Activated T-cell treated with anti-CD3 and anti-CD28 coated beads for 48 hours (primary cell): ENCODE measurements at regions not wholly inside any gene's neighbourhood (a gene's known extent, or its start where the extent isn't known, plus 50 kb on each side); places are given as distances from the start of the nearest gene placed in this dataset.

Experiments used
- DNase-seq: peaks from one replicate; pipeline ENCODE4 v3.0.0-alpha.2; 2020; ENCODE audit warnings: low read depth

DNA sequence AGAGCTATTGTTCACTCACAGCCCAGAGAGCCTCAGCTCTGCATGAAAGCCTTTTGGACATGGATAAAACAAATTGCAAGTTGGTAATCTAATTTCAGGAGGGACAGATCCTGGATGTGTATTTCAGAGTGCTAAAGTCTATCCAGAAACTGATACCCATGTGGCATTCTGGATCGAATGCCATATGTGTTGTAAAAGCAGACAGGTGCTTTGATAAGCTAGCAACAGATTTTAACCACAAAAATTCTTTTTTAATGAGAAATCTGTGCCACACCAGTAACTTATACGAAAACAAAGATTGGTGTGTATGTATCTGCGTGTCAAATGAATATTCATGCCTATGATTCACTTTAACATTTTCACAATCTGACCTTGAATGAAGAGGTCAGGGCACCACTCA lies 936.6 kb upstream of the MAP3K7 start:
- no peak for DNase-seq

DNA sequence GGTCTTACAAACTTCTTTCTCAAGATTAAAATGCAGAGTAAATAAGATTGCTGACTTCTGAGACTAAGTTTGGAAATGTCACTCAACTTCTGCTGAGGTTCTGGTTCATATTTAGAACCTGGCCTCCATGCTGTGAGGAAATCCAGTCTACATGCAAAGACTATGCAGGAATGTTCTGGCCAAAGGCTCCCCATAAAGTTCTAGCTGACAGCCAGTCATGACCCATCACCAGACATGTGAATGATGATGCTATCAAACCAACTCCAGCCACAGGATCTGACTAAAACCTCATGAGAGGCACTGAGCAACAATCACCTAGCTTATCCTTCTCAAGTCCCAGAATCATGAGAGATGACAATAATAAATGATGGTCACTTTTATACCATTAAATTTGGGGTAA lies 935.1 kb upstream of the MAP3K7 start:
- no peak for DNase-seq

DNA sequence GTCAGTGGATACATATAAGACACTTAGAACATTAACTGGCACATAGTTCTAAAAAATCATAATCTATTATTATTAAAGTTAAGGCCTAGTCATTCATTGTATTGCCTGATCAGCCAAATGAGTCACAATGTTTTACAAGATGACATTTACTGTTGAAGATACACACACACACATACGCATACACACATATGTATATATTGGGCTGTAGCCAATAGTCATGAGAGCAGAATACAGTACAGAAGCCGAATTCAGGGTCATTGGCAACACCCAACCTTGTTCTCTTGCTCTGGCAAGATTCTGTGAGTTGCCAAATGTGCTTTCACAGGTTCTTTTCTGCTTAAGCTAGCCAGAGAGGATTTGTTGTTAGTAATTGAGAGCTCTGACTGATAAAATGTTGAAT lies 922.8 kb upstream of the MAP3K7 start:
- DNase-seq: no peak

DNA sequence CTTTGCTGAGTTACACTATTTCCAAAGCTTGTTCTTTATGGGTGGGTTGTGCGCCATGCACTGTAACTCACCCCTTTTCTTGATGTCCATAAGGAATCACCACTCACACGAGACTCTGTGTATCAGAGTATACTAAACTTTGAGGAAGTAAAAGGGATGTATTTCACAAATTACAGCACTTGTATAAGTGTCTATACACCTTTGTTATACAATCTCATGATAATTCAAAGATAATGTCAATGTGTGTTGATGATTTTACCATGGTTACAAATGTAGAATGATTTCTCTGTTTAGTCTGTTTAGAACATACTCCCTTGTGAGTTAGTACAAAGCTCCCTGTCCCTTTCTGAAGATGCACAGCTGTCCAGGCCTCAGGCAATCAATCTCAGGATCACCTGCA lies 922.2 kb upstream of the MAP3K7 start:
- DNase-seq: no peak

DNA sequence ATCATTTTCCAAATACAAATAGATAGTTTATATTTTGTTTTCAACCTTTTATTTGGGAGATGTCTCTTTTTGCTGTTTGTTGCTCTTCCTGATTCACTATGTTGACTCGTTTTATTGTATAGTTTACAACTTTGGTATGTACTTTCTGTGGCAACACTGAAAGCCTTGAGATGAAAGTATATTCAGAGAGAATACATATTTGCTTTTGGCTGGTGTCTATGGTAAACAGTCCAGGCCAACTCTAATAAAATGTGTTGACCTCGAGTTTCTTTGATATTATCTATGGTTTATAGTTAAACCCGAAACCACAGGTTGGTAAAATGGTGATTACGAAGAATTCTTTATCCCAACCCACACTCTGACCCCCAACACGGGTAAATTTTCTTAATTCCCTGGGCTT lies 919.6 kb upstream of the MAP3K7 start:
- DNase-seq: no peak

DNA sequence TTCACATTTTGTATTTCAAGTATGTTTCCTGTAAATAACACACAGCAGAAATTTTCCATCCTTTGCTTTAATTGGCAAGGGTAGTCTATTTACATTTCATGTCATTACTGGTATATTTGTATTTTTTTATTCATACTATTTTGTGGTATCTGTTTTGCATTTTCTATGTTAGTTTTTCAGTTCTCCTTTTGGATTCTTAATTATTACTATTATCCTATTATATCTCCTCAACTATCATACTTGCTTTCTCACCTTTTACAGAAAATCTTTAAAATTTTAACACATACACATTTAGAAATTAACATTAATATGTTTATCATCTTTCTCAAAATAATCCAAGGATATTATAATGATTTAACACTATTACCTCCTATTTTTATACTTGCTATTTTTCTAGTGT lies 918.3 kb upstream of the MAP3K7 start:
- no peak for DNase-seq

DNA sequence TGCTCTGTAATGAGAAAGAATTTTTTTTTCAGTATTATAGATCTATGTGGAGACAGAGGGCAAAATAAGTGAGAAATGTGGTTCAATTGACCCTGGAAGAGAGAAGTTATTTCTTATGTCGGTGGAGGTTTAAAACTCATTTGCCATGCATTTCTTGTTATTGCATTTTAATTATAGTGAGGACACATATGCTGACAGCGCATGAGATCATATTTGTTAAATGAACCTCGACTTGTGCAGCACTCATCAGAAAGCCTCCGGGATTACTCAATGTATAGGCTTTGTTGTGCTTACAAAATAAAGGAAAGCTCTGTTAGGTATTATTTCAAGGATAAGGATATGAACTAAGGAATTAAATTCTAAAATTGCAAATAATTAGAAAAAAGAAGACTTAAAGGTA lies 915.1 kb upstream of the MAP3K7 start:
- no peak for DNase-seq

DNA sequence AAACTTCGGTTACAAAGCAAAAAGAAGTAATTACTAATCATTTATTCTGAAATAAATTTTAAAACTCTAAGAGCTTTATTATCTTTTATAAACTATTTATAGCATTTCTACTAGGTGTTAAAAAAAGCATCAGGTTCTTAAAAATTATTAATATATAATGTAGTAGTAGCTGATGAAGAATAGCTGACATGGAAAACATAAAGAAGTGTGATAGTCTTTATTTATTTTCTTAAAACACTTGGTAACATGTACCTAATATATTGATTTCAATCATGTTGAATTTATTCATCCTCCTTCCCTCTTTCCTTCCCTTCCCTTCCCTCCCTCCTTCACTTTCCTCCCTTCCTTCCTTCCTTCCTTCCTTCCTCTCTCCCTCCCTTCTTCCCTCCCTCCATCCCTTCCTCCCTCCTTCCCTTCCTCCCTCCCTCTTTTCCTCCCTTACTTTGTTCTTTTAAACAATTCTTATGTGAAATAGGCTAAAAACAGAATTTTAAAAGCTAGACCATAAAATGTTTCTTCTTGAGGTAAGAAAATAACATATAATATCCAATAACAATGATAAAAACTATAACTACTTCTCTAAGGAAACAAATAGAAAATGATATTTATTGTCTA lies 913.9 kb upstream of the MAP3K7 start:
- no peak for DNase-seq

DNA sequence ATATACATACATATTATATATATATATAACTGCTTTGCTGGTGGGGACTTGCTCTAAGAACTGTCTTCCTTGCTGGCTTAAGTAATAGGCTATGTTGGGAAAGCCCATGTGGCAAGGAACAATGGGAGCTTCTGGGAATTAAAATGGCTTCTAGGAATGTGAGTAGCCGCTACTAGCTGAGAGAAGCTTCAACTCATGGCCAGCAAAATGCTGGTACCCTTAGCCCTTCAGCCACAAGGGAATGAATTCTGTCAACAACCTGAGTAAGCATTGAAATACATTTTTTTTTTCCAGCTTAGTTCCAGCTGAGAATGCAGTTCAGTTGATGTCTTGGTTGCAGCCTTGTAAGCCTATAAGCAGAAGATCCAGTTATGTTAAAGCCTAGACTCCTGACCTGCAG lies 911.7 kb upstream of the MAP3K7 start:
- DNase-seq: no peak

DNA sequence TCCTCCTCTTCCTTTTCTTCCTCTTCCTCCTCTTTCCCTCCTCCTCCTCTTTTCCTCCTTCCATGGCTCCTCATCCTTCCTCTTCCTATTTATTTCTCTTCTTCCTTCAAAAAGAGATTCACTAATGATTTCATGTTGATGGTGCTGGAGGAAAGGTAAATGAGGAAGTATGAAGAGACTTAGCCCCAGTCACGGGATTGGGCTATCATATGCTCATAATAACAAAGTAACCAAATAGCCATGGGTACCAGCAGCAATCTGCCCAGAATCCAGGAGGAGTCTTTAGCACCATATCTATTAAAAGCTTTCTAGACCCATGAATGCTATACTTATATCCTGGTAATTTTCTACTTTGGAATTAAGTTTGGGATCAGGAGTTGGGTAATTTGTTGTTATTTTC lies 910.9 kb upstream of the MAP3K7 start:
- DNase-seq: no peak

DNA sequence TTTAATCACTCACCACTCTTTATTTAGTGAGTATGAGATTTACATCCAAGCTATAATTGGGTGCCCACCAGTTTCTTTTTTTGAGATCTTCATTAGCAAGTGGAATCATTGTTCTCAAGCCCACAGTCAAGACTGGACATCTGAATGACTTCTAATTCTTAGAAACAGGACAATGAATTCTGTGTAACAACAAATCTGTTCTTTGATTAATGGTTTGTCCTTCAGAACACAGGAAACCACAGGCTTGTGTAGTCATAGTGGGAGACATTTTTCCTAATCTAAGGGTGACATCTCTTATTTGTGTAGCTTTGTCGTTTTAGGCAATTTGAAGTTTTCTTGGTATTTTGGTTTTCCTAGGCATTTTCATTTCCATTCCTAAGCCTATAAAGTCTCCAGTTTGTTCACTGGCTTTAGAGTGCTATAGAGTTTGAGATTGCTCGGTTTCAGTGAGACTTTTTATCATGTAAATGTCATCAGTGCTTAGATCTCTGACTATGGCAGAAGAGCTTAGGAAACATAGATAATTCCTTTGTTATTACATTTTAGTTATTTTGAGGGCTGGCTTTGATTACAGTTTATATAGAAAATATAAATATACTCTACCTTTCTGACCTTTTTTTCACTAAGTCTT lies 903.9 kb upstream of the MAP3K7 start:
- no peak for DNase-seq

DNA sequence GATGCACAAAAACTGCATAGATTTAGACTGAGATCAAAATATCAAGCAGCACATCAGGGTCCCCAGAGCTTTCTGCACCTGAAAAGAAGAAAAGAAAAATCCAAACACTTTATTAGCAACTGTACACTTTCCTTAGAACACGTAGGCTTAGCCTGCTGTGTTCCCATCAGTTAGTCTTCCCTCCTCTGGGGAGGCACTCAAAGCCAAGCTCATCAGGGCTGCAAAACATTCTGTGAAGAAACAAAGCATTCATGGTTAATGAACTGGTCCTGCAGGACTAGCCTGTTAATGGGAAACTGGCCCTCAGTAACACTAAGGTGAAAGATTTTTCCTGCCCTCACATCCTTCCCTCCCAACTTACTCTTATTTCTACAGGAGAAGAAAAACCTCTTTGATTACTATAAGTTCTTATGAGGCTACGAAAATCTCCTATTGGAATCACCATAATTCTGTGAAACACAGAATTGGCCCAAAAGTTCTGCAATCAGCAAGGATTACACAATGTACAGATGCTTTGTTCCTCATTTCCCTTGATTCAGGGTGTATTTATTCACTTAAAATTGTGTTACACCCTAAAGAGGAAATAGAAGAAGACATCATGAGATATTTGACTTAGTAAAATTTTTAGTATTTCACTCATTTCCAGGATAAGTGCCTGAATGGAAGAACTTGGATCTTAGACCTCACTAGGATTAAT lies 901.0 kb upstream of the MAP3K7 start:
- DNase-seq: no peak

DNA sequence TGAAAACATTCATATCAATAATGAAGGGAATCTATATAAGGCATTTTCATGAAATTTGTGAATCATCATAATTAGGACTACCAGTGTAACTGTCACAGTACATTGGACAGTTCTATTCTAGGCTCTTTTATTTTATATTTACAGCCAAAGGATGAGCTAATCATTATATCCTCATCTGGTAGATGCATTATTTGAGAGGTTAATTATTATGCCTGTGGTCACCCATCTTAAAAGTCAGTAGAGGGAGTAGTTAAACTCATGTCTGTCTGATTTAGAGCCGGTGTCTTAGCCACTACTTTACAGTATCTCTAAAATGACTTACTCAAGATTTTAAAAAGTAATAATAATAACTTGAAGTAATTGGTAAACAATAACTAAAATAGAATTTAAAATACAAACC lies 899.3 kb upstream of the MAP3K7 start:
- no peak for DNase-seq

DNA sequence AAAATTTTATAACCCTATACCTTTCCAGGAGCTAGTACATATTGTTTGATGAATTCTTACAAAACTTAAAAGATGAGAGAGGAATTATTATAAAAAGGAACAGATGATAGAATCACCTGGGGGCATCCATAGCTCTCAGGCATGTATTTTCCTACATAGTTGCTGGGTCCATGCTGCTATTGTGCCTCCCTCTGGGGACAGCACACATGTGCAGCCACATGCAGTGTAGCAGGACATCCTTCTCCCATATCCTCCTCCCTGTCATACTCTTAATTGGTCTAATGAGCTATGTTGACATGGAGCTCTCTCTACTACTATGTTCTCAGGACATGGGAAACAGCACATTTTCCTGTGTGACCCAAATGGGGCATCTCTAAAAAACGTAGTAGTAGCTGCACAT lies 898.2 kb upstream of the MAP3K7 start:
- DNase-seq: no peak

DNA sequence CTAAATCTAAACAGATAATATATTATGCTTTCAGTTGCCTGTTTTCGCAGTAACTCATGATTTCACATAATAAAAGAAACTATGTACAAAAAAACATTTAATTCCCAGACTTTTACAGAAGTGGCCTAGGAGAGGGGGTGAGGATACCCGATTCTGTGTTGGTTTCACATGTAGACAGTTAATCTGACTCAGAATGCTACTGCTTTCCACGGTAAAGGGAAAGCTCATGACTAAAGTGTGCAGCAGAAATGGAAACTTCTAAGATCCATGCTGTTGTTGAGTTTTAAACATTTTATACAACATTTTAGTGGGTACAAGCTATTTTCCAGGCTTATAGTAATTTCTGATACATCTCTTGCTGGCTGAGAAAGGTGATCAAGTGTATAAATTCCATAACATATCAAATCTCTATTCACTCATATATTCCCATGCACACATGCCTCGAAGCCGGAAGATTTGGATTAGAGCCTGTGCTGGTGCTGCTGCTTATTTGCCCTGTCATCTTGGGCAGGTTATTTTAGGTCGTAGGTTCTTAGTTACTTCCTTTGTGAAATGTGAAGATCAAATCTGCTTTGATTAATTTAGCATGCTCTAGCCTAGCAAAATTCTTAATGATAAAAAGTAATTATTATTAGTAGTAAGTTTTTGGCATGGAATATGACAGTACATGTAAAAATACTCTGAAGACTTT lies 896.7 kb upstream of the MAP3K7 start:
- no peak for DNase-seq

DNA sequence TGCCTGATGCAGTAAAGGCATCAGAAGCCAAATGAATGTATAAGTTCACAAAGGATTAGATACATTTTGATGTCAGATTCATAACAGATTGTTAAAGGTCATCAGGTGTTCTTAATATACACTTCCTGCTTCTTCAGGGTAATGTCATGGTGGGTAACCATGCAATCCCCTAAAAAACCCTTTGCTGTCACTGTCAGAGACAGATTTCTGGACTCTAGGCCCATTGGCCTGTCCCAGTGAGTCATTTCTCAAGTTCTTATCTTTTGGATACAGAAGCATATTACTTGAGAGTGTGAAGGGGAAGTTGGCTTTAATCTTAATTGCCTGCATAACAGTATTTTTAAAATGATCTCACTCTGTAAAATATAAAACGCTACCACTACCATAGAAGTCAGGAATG lies 895.6 kb upstream of the MAP3K7 start:
- DNase-seq: no peak

DNA sequence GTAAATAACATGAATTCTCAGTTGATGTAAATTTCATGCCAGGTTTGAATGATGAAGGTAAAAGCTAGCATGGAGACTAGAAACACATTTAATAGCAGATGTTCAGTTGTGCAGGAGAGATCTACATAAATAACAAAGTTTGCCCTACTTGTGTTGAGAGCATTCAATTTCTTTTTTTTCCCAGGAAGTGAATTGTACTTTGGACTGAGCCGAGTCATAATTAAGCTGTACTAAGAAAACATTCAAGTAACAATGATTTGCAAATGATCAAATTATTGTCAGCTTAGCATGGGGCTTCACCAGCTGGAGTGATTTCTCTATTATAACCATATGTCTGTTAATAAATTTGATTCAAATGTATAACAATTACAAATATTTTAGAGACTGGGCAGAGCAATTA lies 893.5 kb upstream of the MAP3K7 start:
- no peak for DNase-seq

DNA sequence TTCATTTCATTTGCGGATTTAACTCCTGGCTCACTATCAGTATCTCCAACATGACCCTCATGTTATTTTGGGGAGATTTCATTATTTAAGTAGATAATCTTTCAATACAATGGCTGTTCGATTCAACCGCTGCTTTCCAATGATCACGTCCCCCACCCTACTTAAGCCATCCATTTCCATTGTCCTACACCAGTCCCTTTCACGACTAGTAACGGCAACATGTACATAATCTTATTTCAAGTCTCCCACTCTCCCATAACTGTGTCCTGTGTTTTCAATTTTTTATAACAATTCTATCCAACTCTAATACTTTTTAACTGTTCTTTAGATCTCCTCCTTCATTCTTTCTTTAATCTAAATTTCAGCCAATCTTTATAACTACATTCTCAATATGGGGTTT lies 890.8 kb upstream of the MAP3K7 start:
- DNase-seq: no peak

DNA sequence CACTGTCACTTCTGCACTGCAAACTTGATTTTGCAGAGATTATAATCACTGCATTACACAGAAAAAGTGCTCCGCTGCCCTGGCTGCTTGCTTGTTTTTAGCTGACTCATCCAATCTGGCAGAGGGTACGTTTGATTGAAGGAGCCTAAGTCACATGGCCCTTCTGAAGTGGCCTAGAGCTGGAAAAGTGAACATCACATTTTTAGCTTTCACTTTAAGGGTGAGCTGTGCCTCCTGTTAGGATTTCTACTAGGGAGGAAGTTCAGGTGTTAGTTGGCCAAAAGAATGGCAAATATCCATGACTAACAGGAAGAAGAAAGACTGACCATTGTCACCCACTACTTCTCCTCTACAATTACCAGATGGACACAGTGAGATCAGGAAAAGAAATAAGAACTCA lies 889.1 kb upstream of the MAP3K7 start:
- no peak for DNase-seq

DNA sequence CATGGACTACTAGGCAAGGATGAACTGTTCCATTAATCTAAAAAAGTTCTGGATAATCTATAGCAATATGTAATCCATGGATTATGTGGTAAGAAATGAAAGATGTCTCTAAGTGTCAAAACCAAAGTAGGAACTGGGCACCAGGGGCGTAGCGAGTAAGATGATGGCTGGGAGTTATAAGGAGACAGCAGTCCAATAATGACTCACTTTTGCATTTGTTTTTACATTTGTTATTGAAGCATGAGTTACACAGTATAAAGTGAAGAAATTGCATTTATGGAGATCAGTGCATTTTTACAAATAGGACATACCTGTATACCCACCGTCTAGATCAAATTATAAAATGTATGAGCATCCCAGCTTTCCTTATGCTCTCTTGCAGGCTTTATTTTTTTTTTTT lies 878.5 kb upstream of the MAP3K7 start:
- DNase-seq: no peak

DNA sequence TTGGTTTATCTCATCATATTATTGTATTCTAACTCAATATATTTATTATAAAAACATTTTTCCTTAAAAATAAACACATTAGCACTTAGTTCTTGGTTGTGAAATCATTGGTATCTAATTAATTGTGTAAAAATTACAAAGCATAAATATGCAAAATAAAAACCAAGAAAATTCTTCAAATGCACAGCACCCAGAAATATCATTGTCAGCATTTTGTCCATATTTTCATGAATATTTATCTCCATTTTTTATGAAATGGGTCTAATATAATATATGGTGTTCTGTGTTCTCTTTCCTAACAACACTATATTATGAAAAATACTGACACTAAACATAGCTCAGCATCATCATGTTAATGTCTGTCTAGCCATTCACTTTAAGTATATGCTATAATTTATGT lies 877.8 kb upstream of the MAP3K7 start:
- DNase-seq: no peak

DNA sequence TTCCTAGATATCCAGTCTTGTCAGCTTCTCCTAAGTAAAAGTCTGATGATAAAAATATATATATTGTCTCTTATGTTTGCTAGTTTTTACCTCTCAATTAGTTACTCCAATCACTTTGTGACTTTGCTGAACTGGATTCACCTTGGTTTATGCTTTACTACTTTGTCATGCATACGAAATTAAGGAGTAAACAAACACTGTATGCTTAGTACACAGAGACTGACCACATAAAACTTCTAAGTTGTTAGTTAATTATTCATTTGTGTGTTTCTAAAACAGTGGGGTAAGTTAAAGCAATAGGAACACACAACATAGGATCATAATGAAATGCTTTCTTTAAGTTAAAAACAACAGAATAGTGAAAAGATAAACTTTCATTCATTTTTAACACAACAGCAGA lies 877.3 kb upstream of the MAP3K7 start:
- no peak for DNase-seq

DNA sequence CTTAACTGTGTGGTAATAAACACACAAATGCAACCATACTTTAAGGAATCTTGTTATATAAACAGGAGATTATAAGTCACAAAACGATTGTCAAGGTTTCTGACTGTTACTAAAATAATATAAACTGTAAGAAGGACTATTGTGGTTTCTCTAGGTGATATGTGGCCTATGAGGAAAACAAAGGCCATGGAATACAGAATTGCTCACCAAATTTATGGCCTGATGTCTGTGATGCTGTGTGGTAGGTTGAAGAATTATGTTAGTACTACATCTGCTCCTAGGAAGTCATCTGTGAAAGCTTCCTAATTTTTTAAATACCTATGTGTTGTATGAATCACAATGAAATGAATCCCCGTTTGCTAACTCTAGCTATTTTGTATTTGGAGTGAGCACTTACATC lies 875.4 kb upstream of the MAP3K7 start:
- DNase-seq: no peak
